SK-N-MC (cell line): ENCODE measurements at regions not wholly inside any gene's neighbourhood (a gene's known extent, or its start where the extent isn't known, plus 50 kb on each side); places are given as distances from the start of the nearest gene placed in this dataset.

ENCODE experiments used
- DNase-seq: peaks from one replicate; pipeline ENCODE4 v3.0.0-alpha.2; 2011; ENCODE audit warnings: low read depth, low spot score
- H3K27ac ChIP-seq: fragments of 200-600 bp; sonication (generic); 2 replicates; pipeline ENCODE4 v1.5.1; 2016; ENCODE audit warnings: mixed run types
- H3K36me3 ChIP-seq: fragments of 200-600 bp; sonication (generic); 2 replicates; pipeline ENCODE4 v1.6.1; 2017; ENCODE audit warnings: antibody characterized with exemption, low read length, mixed read lengths; ENCODE audit not compliant: insufficient read depth
- H3K4me3 ChIP-seq: fragments of 200-600 bp; sonication (generic); 2 replicates; pipeline ENCODE4 v1.5.1; 2016
- H3K9ac ChIP-seq: fragments of 200-600 bp; sonication (generic); 2 replicates; pipeline ENCODE4 v1.8.0; 2017; ENCODE audit warnings: mixed run types, mixed read lengths; ENCODE audit not compliant: insufficient read length
- H3K9me3 ChIP-seq: fragments of 200-600 bp; sonication (generic); 2 replicates; pipeline ENCODE4 v1.6.1; 2017; ENCODE audit warnings: low read depth, mild to moderate bottlenecking, antibody characterized with exemption, low read length, moderate library complexity, mixed read lengths
- EZH2 ChIP-seq: fragments of 200-600 bp; sonication (generic); IDR thresholded peaks from one replicate; pipeline ENCODE4 v1.6.1; 2017; ENCODE audit warnings: antibody characterized with exemption
- FOXP2 ChIP-seq: optimal IDR thresholded peaks from 2 replicates; pipeline ENCODE3; 2011; ENCODE audit warnings: mild to moderate bottlenecking, moderate library complexity; ENCODE audit not compliant: insufficient read depth; ENCODE audit errors: extremely low read length, control extremely low read depth
- POLR2AphosphoS5 ChIP-seq: IDR thresholded peaks from 2 replicates; pipeline ENCODE4 v1.6.1; 2012; ENCODE audit warnings: mild to moderate bottlenecking, low read depth, low read length, borderline replicate concordance

DNA sequence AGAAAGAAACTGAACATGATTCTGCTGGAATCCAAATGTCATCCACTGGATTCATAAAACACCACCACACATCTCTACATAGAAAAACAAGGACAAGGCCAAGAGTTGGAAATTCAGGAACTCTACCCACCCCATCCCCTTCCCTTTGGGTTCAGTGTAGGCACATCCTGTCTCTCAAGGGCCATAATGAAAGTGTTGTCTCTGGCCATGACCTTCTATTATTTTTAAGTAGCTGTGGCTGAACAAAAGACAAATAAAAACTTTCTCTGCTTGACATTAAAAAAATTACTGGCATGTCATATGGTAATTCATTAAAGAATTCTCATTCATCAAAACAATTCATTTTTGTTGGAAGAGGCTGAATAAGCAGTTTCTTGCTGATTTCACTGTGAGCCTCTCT lies 54.9 kb upstream of the ZBTB18 start:
- Histone ChIP-seq H3K4me3 (no peak overlapping the region), H3K9ac (no peak overlapping the region), H3K36me3 (no peaks in the 10 kb centered on the region), H3K27ac (no peak overlapping the region), H3K9me3 (no peaks in the 10 kb centered on the region)
- no peak for DNase-seq
- TF ChIP-seq EZH2: no peak
- TF ChIP-seq POLR2AphosphoS5: no peak
- TF ChIP-seq FOXP2: no peak

DNA sequence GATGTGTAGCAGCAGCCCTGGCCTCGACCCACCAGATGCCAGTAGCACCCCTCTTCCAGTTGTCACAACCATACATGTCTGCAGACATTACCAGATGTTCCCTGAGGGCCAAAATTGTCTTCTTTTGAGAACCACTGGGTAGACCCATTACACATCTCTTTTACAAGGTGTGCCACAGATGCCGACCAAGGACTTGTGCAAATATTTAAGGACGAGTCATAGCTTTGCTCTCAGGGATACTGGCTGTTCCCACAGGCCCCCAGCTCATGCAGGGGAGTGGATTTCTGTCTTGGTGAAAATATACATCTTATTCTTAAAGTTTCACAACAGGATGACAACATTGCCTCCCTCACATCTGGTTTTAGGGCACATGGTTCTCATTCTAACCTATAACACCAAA lies 59.4 kb upstream of the ZBTB18 start:
- Histone ChIP-seq H3K9ac (no peak overlapping the region), H3K36me3 (no peaks in the 10 kb centered on the region), H3K9me3 (no peaks in the 10 kb centered on the region), H3K4me3 (no peak overlapping the region), H3K27ac (no peak overlapping the region)
- no peak for DNase-seq
- TF ChIP-seq FOXP2: no peak
- no peak for TF ChIP-seq POLR2AphosphoS5
- TF ChIP-seq EZH2: no peak

DNA sequence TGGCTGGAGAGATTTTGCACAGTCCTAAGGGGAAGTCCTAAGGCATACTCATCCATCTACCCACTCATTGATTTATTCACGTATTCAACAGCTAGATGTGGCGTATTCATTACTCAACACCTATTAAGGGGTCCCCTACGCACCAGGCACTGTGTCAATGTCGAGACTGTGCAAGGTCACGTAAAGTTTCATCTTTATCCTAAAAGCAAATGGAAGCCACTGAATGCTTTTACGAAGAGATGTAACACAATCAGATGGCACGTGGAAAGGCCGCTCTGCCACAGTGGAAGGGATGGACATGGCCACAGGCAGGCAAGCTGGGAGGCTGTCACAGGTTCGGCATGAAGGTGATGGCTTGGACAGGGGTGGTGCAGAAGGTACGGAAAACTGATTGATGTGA lies 66.3 kb upstream of the ZBTB18 start:
- H3K9ac ChIP-seq: no peak overlapping the region
- no peak for DNase-seq
- H3K9me3 ChIP-seq: no peaks in the 10 kb centered on the region
- no peaks in the 10 kb centered on the region for H3K36me3 ChIP-seq
- H3K4me3 ChIP-seq: no peak overlapping the region
- TF ChIP-seq FOXP2: no peak
- TF ChIP-seq POLR2AphosphoS5: no peak
- no peak for TF ChIP-seq EZH2
- H3K27ac ChIP-seq: no peak overlapping the region

DNA sequence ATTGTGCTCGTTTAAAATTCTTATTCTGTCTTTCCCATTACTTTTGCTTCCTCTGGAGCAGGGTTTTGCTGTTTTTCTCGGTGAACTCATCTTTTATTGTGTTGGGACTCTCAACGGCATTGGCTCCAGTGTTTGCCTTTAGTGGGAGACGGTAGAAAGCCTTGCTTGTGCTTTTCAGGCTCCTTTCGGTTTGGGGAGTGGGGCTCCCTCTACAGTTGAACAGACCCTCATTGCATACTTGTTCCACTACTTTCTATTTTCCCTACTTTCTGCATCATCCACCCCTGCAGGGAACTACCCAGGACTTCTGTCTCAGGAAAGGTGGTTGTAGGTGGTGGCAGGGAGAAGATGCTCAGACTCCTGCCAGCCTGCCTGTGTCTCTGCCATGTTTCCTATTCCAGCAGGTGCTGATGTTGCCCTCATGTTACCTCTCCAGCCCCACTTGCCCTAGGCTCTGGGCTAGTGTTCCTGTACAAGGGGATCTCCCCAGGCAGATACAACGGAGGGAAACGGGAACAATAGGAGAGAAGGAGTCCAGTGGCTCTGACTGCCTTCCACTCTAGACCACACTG lies 68.5 kb upstream of the ZBTB18 start:
- DNase-seq: no peak
- no peaks in the 10 kb centered on the region for H3K9me3 ChIP-seq
- H3K9ac ChIP-seq: no peak overlapping the region
- no peak overlapping the region for H3K27ac ChIP-seq
- TF ChIP-seq FOXP2 (no peak), POLR2AphosphoS5 (no peak), EZH2 (no peak)
- H3K36me3 ChIP-seq: no peaks in the 10 kb centered on the region
- H3K4me3 ChIP-seq: no peak overlapping the region

DNA sequence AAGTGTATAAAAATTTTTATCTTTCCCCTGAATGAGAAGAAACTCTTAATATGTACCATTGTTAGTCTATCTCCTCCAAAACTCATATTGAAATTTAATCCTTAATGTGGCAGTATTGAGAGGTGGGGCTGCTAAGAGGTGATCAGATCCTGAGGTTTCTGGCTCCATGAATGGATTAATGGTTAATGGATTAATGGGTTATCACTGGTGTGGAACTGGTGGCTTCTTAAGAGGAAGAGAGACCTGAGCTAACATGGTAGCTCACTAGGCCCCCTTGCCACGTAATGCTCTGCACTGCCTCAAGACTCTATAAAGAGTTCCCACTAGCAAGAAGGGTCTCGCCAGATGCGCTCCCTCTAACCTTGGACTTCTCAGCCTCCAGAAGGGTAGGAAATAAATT lies 70.6 kb upstream of the ZBTB18 start:
- no peak for TF ChIP-seq POLR2AphosphoS5
- no peak for TF ChIP-seq FOXP2
- TF ChIP-seq EZH2: no peak
- H3K9me3 ChIP-seq: no peaks in the 10 kb centered on the region
- no peak overlapping the region for H3K4me3 ChIP-seq
- no peaks in the 10 kb centered on the region for H3K36me3 ChIP-seq
- no peak for DNase-seq
- H3K9ac ChIP-seq: no peak overlapping the region
- no peak overlapping the region for H3K27ac ChIP-seq

DNA sequence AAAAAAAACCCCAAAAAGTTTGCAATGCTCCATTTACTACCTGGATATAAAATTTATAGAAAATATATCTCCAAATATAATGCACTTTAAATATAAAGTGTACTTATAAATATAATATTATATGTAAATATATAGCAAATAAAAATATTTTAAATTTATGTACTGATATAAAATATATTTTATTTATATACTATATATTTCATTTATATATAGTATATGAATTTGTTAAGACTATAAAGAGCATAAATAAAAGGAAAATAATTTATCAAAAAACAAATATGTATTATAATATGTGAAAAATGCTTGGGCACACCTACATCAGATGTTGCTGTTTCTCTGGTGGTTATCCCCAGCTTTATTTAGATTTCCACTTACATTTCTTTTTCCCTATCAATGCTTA lies 71.0 kb upstream of the ZBTB18 start:
- no peak for TF ChIP-seq EZH2
- TF ChIP-seq POLR2AphosphoS5: no peak
- no peak for TF ChIP-seq FOXP2
- H3K36me3 ChIP-seq: no peaks in the 10 kb centered on the region
- H3K27ac ChIP-seq: no peak overlapping the region
- no peak overlapping the region for H3K4me3 ChIP-seq
- no peak overlapping the region for H3K9ac ChIP-seq
- H3K9me3 ChIP-seq: no peaks in the 10 kb centered on the region
- no peak for DNase-seq

DNA sequence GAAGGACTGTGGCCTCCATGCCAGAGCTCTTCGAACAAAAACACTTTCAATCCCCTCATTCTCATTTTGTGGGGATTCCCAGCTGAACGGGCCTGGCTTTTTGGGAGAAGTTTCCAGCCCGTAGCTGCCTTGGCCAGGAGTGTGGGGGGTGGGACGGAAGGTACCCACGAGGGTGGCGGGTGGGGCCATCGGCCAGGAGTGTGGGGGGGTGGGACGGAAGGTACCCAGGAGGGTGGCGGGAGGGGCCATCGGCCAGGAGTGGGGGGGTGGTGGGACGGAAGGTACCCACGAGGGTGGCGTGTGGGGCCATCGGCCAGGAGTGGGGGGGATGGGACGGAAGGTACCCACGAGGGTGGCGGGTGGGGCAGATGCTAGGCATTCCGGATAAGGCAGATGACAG lies 71.7 kb upstream of the ZBTB18 start:
- Histone ChIP-seq H3K4me3 (no peak overlapping the region), H3K36me3 (no peaks in the 10 kb centered on the region), H3K9me3 (no peaks in the 10 kb centered on the region), H3K27ac (no peak overlapping the region), H3K9ac (no peak overlapping the region)
- TF ChIP-seq EZH2 (no peak), FOXP2 (no peak), POLR2AphosphoS5 (no peak)
- no peak for DNase-seq

DNA sequence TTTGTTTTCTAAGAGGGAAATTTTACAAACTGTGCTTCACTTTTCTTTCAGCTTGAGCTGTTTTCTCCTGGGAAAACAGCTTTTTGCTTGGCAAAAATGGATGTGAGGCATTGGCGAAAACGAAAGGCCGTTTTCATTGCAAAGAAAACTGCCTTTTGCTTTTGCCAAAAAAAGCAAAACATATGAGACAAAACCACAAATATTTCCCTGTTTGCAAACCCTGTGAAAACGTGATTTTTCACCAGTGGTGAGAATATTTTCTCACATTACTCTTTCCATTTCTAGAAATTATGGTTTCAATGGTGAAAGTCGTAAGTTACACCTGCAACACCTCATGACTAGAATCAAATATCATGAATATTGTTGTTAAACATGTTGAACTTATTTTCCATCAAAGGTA lies 74.0 kb upstream of the ZBTB18 start:
- H3K27ac ChIP-seq: no peak overlapping the region
- DNase-seq: no peak
- no peak overlapping the region for H3K4me3 ChIP-seq

More for the DNA sequence above, 74.0 kb upstream of the ZBTB18 start:
- Histone ChIP-seq H3K9ac (no peak overlapping the region), H3K9me3 (no peaks in the 10 kb centered on the region), H3K36me3 (no peaks in the 10 kb centered on the region)
- TF ChIP-seq EZH2: no peak
- no peak for TF ChIP-seq FOXP2
- no peak for TF ChIP-seq POLR2AphosphoS5
